ENCODE measurements at regions not wholly inside any gene's neighbourhood (a gene's known extent, or its start where the extent isn't known, plus 50 kb on each side); places are given as distances from the start of the nearest gene placed in this dataset.

DNA sequence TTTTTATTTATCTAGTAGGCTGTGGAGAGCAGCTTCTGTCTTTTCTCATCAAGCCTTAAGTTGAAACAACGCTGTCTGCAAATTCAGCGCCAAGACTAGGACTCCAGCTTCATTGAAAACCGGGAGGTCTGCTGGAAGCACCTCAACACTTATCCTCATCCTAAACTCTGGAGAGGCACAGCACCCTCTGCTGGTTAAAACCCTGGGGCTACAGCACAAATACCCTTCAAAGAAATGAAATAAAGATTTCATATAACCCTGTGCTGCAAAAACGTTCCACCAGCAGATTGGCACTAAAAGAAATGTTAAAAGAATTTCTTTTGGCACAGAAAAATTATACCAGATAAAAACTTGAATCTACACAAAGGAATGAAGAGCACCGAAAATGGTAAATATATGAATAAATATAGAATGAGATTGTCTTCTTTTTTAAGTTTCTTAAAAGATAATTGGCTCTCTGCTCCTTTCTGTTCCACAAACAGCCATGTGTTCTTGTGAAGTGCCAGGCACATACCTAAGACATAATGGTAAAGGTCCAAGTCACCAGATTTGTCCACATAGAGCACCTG, 227.7 kb upstream of the SAMSN1 start:
- ATAC-seq (ENCODE audit: insufficient number of reproducible peaks, low FRiP score, low read depth), result no peak

DNA sequence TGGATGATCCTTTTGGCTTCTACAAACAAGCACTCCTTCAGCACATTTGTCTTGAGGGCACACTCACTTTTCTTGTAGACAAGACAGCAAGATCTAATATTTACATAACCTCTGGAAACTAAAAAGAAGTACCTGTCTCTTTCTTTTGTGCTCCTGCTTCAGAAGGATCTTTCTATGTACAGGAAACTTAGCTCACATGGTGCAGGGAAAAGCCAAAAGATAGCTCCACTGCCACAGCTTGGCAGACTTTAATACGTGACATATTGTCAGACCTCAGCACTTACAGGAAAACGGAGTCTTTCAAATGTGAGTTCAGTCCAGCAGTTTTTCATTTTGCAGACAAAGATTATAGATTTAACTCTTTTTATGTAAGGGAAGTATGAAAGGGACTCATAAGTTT, 225.5 kb upstream of the SAMSN1 start:
- H3K36me3 ChIP-seq, result no peaks in the 10 kb centered on the region
- DNase-seq (ENCODE audit: low spot score) (no peak), ATAC-seq (ENCODE audit: insufficient number of reproducible peaks, low FRiP score, low read depth) (no peak)
- TF ChIP-seq, protein P1, sequence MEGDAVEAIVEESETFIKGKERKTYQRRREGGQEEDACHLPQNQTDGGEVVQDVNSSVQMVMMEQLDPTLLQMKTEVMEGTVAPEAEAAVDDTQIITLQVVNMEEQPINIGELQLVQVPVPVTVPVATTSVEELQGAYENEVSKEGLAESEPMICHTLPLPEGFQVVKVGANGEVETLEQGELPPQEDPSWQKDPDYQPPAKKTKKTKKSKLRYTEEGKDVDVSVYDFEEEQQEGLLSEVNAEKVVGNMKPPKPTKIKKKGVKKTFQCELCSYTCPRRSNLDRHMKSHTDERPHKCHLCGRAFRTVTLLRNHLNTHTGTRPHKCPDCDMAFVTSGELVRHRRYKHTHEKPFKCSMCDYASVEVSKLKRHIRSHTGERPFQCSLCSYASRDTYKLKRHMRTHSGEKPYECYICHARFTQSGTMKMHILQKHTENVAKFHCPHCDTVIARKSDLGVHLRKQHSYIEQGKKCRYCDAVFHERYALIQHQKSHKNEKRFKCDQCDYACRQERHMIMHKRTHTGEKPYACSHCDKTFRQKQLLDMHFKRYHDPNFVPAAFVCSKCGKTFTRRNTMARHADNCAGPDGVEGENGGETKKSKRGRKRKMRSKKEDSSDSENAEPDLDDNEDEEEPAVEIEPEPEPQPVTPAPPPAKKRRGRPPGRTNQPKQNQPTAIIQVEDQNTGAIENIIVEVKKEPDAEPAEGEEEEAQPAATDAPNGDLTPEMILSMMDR (IDR thresholded peaks at IDR 0.05), result no peak
- H3K27me3 ChIP-seq (replicated peaks; ENCODE audit: insufficient read depth), result no peaks in the 10 kb centered on the region
- no peaks in the 10 kb centered on the region for H3K4me1 ChIP-seq (ENCODE audit: control insufficient read depth in 1 of 2, low read depth in 2 of 2)
- no peak overlapping the region for H3K4me3 ChIP-seq
- no peaks in the 10 kb centered on the region for H3K9me3 ChIP-seq
- no peak overlapping the region for H3K27ac ChIP-seq

More for the DNA sequence above, 227.7 kb upstream of the SAMSN1 start:
- Histone ChIP-seq H3K4me3 (no peak overlapping the region), H3K36me3 (no peaks in the 10 kb centered on the region), H3K9me3 (no peaks in the 10 kb centered on the region), H3K27ac (no peak overlapping the region), H3K4me1 (ENCODE audit: control insufficient read depth in 1 of 2, low read depth in 2 of 2) (no peaks in the 10 kb centered on the region), H3K27me3 (replicated peaks; ENCODE audit: insufficient read depth) (no peaks in the 10 kb centered on the region)
- DNase-seq (ENCODE audit: low spot score), result no peak
- TF ChIP-seq, protein P1 (IDR thresholded peaks at IDR 0.05), result no peak

DNA sequence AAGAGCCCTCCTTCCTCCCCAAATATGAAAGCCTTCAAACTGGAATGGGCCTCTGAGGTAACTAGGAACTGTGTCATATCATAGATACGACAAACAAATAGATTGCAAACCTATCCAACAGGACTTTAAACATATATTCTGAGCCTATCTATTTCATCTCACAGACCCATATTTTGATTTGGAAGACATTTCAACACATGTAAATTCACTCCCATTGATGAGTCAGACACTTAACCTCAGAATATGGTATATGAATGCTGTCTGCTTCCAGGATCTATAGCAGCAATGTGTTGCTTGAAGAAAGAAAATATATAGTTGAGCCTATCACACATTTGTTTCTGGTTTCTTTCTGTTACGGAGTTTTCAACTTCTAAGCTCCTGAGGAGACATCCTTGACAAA, 221.9 kb upstream of the SAMSN1 start:
- H3K27me3 ChIP-seq (replicated peaks; ENCODE audit: insufficient read depth), result no peaks in the 10 kb centered on the region
- no peak overlapping the region for H3K27ac ChIP-seq
- H3K4me3 ChIP-seq, result no peak overlapping the region
- TF ChIP-seq, protein P1 (IDR thresholded peaks at IDR 0.05), result no peak
- DNase-seq (ENCODE audit: low spot score) (no peak), ATAC-seq (ENCODE audit: insufficient number of reproducible peaks, low FRiP score, low read depth) (no peak)
- H3K9me3 ChIP-seq, result no peaks in the 10 kb centered on the region
- no peaks in the 10 kb centered on the region for H3K4me1 ChIP-seq (ENCODE audit: control insufficient read depth in 1 of 2, low read depth in 2 of 2)
- H3K36me3 ChIP-seq, result no peaks in the 10 kb centered on the region

DNA sequence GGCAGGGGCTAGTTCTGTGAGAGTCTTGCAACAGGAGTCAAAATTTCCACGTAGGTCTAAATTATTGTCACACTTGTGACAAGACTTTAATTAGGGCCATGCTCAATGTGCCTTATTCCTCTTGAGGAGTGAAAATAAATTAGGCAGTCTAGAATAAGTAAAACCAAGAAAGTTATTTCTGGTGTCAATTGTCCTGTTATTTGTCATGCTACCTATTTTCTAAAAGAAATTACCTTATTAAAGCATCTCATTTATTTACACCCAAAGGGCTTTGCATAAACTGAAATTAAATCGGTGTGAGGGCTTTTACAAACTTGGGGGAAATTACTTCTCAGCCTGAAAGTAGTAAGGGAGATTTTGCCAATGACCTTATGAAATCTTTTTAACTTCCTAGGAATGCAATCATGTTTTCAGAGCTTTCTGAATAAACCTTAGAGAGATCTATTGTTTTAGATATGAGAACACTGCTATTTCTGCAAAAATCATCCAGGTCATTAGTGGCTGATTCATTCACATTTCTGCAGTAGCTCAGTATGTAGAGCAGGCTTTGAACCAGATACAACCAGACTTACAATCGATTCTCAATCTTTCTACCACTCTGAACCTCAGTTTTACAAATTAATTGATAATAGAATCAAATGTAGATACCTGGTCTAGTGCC, 221.2 kb upstream of the SAMSN1 start:
- no peaks in the 10 kb centered on the region for H3K27me3 ChIP-seq (replicated peaks; ENCODE audit: insufficient read depth)
- H3K27ac ChIP-seq, result no peak overlapping the region
- no peaks in the 10 kb centered on the region for H3K9me3 ChIP-seq
- TF ChIP-seq, protein P1 (IDR thresholded peaks at IDR 0.05), result no peak
- H3K36me3 ChIP-seq, result no peaks in the 10 kb centered on the region
- no peaks in the 10 kb centered on the region for H3K4me1 ChIP-seq (ENCODE audit: control insufficient read depth in 1 of 2, low read depth in 2 of 2)
- ATAC-seq (ENCODE audit: insufficient number of reproducible peaks, low FRiP score, low read depth) (no peak), DNase-seq (ENCODE audit: low spot score) (no peak)
- no peak overlapping the region for H3K4me3 ChIP-seq

DNA sequence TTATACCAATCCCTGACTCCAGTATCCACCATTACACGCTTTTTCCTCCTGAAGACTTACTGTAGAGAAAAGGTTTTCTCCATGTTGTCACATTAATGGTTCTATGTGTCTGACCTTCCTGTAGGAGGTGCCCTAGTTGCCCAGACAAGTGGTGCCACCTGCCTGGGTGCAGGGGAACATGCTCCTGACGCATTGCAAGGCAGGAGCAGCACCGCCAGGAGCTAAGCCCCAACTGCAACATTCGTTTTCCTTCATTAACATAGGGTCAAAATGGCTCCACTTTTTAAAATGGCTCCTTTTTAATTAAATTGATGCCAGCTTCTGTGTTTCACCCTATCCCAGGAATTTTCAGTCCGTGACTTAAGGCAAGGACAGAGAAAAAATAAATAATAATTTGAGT, 220.1 kb upstream of the SAMSN1 start:
- Histone ChIP-seq H3K4me3 (no peak overlapping the region), H3K9me3 (no peaks in the 10 kb centered on the region), H3K27ac (no peak overlapping the region), H3K27me3 (replicated peaks; ENCODE audit: insufficient read depth) (no peaks in the 10 kb centered on the region), H3K4me1 (ENCODE audit: control insufficient read depth in 1 of 2, low read depth in 2 of 2) (no peaks in the 10 kb centered on the region), H3K36me3 (no peaks in the 10 kb centered on the region)
- TF ChIP-seq, protein P1 (IDR thresholded peaks at IDR 0.05), result no peak
- no peak for DNase-seq (ENCODE audit: low spot score)
- no peak for ATAC-seq (ENCODE audit: insufficient number of reproducible peaks, low FRiP score, low read depth)
